Inflammatory macrophage treated with lipopolysaccharide for 4 hours (primary cell): ENCODE measurements at regions not wholly inside any gene's neighbourhood (a gene's known extent, or its start where the extent isn't known, plus 50 kb on each side); places are given as distances from the start of the nearest gene placed in this dataset.
"Not testable (repeated sequence)": the region's sequence is repeated elsewhere in the genome, so short reads cannot be mapped to it uniquely, and the experiment has no call there.

Experiments used
- DNase-seq: peaks from one replicate; pipeline ENCODE4 v3.0.0-alpha.2; 2020

GRCh38 chr13:56347014-56347413, 793.7 kb upstream of the PRR20A start:
- DNase-seq: no peak

DNA sequence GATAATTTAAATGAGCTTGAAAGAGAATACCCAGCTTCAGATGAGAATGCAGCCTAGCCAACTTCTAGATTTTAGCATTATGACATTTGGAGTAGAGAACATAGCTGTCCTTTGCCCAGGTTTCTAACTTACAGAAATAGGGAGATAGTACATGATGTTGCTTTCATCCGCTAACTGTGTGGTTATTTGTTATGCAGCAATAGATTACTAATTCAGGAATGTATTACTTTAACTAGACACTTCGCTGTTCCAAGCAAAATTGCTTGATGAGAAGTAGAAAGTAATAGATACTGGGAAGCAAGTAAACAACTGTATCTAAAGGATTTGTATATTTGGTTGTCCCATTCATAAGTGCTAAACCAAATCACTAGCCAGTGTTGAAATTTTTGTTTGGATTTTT, 790.9 kb upstream of the PRR20A start:
- DNase-seq: no peak

GRCh38 chr13:56351041-56351440, 789.7 kb upstream of the PRR20A start:
- DNase-seq: no peak

DNA sequence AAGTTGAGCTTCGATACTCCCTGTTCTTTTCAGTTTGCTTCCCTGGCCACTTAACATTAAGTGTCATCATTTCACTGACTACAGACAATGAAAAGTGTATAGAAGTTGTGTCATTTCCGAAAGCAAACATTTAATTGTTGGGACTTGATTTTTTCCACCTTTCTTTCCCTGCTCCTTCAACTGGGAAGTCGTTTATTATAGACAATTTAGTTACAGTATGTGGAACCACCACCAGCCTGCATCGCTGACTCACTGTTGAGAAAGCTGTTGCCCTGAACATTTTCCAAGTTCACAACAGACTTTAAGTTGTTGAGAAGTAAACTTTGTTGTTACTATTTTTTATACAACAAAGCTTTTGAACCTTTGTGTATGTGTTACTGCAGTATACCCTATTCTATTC, 788.4 kb upstream of the PRR20A start:
- no peak for DNase-seq

GRCh38 chr13:56352901-56353300, 787.8 kb upstream of the PRR20A start:
- no peak for DNase-seq

DNA sequence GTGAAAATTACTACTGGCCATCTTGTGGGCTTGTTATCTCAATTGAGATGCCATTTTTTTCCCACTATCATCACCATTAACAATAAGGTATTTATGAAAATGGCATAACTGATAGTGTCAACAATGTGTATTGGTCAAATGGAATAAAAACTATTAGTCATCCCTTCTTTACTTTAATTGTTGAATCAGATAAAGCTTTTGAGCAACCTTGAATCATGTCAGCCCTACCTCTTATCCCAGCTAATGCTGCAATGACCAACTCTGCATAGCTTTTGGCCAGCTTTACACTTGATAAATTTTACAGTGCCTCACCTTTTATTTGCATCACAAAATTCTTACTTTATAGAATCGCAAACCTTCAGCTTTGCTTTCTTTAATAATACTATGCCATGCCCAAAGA, 784.0 kb upstream of the PRR20A start:
- no peak for DNase-seq

- DNase-seq: no peak
These were observed 762.2 kb upstream of the PRR20A start for GRCh38 chr13:56378566-56378965.

- no peak for DNase-seq
These were observed 747.2 kb upstream of the PRR20A start for GRCh38 chr13:56393549-56393948.

DNA sequence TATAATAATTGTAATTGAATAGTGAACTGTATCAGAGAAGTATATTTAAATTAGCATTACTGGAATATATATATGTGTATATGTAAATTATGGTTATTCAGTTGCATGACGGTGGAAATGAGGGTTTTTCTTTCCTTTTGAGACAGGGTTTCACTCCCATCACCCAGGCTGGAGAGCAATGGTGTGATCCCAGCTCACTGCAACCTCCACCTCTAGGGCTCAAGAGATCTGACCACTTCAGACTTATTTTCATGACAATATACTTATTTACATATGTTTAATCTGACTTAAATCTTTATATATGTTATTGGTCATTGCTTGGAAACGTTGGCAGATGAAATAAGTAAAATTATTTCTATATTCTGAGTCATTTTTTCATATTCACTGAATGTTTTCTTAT, 744.4 kb upstream of the PRR20A start:
- DNase-seq: no peak

GRCh38 chr13:56400774-56401173, 739.9 kb upstream of the PRR20A start:
- DNase-seq: no peak

GRCh38 chr13:56412856-56413255, 727.9 kb upstream of the PRR20A start:
- no peak for DNase-seq

- DNase-seq: no peak
These were observed 716.5 kb upstream of the PRR20A start for GRCh38 chr13:56424246-56424645.

- DNase-seq: no peak
These were observed 683.1 kb upstream of the PRR20A start for GRCh38 chr13:56457535-56458190.

GRCh38 chr13:56459286-56459685, 681.4 kb upstream of the PRR20A start:
- DNase-seq: no peak

GRCh38 chr13:56501750-56502149, 639.0 kb upstream of the PRR20A start:
- DNase-seq: no peak

DNA sequence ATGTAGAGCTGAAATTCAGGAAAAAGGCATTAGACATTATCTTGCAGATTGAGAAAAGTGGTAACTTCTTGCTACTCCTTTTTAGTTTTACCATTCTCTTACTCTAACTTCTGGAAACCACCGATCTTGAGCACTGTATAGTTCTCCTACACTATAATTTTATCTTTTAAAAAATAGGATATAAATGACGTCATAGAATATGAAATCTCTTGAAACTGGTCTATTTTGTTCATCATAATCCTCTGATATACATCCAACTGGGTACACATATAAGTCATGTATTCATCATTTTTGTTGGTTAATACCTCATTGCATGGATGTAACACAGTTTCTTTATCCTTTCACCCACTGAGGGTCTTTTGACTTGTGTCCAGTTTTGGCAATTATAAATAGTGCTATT, 629.9 kb upstream of the PRR20A start:
- no peak for DNase-seq

DNA sequence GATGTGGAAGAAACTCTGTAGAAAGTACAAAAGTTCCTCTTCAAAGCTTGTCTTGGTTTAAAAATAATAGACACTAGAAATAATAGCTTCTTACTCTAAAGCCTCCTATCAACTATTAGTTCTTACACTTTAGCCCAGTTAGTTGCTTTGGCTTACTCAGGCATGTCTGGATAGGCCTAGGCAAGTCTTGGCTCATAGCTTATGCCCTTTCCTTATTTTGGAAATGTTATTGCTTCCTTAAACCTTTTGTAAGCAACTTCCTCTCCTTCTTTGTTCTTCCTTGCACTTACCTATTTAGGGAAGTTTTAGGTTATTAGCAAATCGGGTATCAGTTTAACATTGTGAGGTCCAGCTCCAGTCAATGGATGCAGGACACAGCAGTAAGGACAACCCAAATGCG, 628.4 kb upstream of the PRR20A start:
- DNase-seq: not testable (repeated sequence)

- no peak for DNase-seq
These were observed 625.3 kb upstream of the PRR20A start for GRCh38 chr13:56515441-56515840.

DNA sequence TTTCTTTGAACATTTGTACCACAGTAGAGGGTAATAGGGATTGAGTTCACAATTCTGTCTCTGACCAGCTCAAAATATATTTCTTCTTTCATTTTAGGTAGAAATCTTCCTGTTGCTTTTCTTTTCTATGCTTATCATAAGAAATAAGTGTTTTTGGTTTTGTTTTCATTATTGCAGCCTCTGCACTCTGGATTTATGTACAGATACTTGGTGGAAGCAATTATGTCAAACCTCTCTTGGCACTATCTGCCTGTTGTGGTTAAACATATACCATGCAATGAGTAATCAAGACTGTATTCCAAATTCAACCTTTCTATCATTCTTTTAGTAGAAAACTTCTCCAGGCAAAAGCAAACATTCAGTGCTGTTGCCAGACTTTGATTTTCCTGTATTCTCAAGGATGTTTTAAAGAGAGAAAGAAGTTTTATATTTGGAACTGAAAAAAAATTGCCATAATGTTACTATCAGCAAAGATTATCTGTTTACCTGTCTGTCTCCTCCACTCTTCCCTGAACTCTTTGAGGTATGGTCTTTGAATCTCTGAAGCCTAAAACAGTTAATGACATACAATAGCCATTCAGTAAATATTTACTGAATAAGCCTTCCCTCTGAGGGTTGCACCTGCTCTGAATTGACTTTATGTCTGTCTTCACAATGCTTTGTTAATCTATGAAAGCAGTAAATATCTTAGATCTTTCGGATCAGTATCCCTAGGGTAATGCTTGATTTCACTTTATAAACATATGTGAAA, 612.5 kb upstream of the PRR20A start:
- DNase-seq: no peak

GRCh38 chr13:56530096-56530495, 610.6 kb upstream of the PRR20A start:
- DNase-seq: no peak

DNA sequence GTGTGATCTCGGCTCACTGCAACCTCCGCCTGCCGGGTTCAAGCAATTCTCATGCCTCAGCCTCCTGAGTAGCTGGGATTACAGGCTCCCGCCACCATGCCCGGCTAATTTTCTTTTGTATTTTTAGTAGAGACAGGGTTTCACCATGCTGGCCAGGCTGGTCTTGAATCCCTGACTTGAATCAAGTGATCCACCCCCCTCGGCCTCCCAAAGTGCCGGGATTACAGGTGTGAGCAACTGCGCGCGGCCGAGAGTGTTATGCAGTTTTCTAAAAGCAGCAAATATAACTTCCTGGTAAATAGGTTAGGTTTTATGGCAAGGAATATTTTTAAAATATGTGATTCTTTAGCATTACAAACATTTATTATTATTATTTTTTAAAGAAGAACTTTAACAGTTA, 592.8 kb upstream of the PRR20A start:
- DNase-seq: not testable (repeated sequence)

- DNase-seq: no peak
These were observed 581.9 kb upstream of the PRR20A start for GRCh38 chr13:56558698-56559320.

DNA sequence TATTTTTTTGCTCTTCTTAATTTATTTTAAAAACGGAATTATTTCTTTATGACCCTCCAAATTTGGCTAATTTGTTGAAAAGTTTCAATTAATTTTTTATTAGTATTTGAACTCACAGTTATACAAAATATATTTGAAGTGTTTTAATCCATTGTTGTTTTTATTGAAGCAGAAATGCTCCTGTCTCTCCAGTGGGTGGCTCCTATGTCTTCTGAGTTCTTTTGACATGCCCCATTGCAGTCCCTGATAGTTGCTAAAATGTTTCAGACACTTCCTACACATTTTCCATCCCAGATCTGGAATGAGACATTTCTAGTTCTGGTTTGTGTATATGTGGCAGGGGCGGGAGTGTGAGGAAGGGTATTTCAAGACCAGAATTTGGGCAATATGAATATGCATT, 579.4 kb upstream of the PRR20A start:
- DNase-seq: no peak

GRCh38 chr13:56563663-56564062, 577.1 kb upstream of the PRR20A start:
- DNase-seq: no peak
